ENCODE measurements at regions not wholly inside any gene's neighbourhood (a gene's known extent, or its start where the extent isn't known, plus 50 kb on each side); places are given as distances from the start of the nearest gene placed in this dataset.

DNA sequence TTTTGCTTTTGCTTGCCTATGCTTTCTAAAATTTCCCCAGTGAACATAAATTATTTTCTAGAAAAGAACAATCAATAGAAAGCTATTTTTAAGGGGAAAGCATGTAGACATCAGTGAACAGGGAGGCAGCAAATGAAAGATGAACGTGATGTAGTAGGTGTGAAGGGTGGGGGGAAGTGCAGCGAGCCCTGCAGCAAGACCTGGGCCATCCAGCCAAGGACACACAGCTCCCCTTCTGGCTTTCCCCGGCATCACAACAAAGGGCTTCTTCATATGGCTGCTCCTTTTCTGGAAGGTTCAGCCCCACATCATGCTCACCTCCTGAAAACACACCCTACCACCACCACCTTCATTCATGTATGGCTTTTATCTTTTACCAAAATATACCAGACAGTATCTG lies 109.2 kb upstream of the ETS2 start:
- TF ChIP-seq, protein P1, sequence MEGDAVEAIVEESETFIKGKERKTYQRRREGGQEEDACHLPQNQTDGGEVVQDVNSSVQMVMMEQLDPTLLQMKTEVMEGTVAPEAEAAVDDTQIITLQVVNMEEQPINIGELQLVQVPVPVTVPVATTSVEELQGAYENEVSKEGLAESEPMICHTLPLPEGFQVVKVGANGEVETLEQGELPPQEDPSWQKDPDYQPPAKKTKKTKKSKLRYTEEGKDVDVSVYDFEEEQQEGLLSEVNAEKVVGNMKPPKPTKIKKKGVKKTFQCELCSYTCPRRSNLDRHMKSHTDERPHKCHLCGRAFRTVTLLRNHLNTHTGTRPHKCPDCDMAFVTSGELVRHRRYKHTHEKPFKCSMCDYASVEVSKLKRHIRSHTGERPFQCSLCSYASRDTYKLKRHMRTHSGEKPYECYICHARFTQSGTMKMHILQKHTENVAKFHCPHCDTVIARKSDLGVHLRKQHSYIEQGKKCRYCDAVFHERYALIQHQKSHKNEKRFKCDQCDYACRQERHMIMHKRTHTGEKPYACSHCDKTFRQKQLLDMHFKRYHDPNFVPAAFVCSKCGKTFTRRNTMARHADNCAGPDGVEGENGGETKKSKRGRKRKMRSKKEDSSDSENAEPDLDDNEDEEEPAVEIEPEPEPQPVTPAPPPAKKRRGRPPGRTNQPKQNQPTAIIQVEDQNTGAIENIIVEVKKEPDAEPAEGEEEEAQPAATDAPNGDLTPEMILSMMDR (IDR thresholded peaks at IDR 0.05) = peak; percentile 6; the same call in 1 of the 2 replicates
- no peak for TF ChIP-seq ZFX (IDR thresholded peaks at IDR 0.05; ENCODE audit: borderline replicate concordance)
- H3K27ac ChIP-seq = no peak overlapping the region

DNA sequence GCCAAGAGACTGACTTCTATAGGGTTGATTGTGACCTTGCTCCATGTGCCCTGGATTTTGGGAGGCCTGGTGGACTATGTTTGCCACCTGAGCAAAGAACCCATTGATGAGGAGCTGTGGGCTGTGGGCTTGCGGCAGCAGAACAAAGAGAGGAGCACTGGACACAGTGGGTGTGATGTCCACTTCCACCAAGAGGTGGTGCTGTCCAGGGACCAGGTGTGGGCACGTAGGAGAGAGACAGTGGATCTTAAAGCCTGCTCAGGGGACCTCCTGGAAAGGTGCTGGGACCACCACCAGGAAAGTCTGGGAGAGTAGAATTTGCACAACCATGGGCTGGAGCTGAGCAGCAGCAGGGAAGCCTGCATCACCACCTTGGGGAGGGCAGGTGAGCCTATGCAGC lies 106.7 kb upstream of the ETS2 start:
- TF ChIP-seq, protein P1 (IDR thresholded peaks at IDR 0.05) = peak; percentile 61
- no peak for TF ChIP-seq ZFX (IDR thresholded peaks at IDR 0.05; ENCODE audit: borderline replicate concordance)
- no peak overlapping the region for H3K27ac ChIP-seq

DNA sequence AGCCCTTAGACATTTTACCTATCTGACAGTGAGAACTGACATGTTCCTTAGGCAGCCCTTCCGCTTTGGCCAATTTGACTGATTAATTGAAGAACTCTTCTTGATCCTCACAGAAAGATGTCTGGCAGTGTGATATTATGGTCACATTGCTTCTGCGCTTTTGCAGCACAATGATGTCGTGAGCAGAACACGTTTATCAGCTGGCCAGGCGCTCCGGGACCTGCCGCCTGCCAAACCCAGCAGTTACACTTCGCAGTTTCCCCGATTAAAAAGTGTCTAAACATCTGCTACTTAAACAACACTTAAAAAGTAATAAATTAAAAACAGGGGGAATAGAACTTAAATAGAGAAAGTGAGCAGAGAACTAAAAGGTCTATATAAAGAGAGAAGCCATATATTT lies 103.5 kb upstream of the ETS2 start:
- TF ChIP-seq ZFX (IDR thresholded peaks at IDR 0.05; ENCODE audit: borderline replicate concordance) = no peak
- no peak overlapping the region for H3K27ac ChIP-seq

DNA sequence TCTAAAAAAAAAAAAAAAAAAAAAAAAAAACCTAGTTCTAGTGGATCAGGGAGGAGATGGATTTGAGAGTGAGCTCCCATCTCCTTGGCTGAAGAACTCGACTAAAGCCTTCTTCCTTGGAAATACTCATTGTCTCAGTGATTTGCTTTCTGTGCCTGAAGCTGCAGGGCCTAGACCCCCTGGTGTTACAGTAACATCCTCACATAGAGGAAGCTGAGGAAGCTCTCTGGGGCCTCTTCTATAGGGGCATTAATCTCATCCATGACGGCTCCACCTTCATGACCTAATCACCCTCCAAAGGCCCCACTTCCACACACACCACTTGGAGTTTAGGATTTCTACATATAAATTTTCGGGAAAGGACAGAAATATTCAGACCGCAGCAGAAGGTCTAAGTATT lies 95.9 kb upstream of the ETS2 start:
- TF ChIP-seq, protein P1 (IDR thresholded peaks at IDR 0.05) = no peak
- no peak for TF ChIP-seq ZFX (IDR thresholded peaks at IDR 0.05; ENCODE audit: borderline replicate concordance)
- no peak overlapping the region for H3K27ac ChIP-seq

DNA sequence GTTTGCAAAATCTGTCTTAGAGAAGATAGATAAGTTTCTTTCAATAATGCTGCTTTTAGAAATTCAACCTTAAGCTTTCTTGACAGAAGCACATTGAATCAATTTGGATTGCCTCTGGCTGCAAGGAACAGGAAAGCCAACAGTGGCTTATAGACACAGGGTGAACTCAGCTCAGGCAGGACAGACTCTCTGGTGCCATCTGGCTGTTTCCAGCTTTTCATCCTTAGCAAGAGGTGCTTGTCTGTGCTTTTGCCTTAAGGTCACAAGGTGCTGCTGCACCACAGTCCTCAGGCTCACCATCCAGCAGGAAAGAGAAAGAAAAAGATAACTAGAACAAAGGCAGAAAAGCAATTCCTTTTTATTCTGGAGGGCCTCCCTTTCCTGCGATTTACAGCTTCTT lies 93.7 kb upstream of the ETS2 start:
- TF ChIP-seq, protein P1 (IDR thresholded peaks at IDR 0.05) = peak; percentile 63
- TF ChIP-seq ZFX (IDR thresholded peaks at IDR 0.05; ENCODE audit: borderline replicate concordance) = no peak
- H3K27ac ChIP-seq = no peak overlapping the region

DNA sequence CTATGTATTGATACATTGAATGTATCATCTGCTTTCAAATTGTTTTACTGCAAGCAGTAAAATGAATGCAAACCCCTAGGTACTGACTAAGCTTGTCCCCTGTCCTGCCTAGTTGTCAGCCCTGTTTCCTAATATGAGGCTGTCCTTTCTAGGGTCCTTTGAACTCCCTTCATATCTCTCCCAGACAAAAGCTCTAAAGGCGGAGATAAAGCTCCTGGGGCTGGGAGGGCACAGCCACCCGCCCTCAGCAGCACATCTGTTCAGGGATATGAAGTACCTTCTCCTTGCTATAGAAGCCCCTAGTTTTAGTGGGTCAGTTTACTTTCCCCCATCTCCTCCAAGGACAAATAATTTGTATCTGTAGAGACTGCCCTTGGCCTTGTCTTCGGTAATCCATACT lies 93.1 kb upstream of the ETS2 start:
- TF ChIP-seq ZFX (IDR thresholded peaks at IDR 0.05; ENCODE audit: borderline replicate concordance) = no peak
- TF ChIP-seq, protein P1 (IDR thresholded peaks at IDR 0.05) = no peak
- no peak overlapping the region for H3K27ac ChIP-seq

DNA sequence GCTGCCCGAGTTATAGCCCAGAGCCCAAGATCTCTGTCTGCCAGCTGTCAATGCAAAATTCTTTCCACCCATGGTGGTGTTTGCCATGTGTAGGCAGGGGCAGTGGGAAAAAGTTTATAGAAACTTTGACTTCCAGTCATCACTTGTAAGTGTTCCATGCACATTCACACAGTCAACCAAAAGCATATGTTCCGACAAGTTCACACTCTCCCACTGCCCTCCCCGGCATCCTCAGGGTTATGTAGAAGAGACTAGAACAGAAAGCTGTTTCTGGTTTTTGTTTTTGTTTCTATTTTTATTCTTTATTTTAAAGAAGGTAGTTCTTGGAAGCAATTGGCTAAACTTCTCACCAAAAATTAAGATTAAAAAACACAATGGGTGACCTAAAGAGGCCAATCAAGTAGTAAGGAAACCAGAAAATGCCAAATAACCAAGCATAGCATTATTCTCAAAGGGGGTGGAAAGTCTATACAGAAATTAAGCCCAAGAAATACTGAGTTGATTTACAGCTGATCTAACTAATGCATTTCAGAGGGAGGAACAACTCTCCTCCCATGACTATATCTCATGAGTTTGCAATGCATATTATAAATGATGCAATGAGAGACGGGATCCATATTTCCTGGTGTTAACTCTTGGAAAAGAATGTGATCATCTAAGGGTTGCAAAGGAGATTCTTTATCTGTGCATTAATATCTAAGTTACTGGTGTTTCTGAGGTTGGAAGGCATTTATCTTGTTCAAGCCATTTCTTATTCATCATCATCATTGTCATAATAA lies 91.5 kb upstream of the ETS2 start:
- TF ChIP-seq, protein P1 (IDR thresholded peaks at IDR 0.05) = no peak
- TF ChIP-seq ZFX (IDR thresholded peaks at IDR 0.05; ENCODE audit: borderline replicate concordance) = no peak
- H3K27ac ChIP-seq = no peak overlapping the region

DNA sequence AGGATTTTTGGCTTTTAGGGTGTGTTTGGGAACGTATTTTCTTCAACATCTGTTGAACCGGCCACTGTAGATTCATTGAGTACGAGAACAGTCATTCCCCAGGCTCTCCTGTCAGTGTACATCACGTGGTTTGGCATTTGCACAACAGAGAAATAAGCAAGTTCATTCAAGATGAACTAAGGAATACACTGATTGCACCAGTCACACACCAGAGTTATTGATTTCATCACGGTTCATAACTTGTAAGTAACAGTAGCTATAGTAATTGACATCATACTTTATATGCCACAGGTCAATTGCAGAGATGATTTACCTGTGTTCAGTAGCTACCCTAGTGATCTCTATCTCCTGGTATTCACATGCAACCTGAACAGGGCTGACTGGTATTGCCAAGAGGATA lies 90.7 kb upstream of the ETS2 start:
- TF ChIP-seq, protein P1 (IDR thresholded peaks at IDR 0.05) = no peak
- no peak for TF ChIP-seq ZFX (IDR thresholded peaks at IDR 0.05; ENCODE audit: borderline replicate concordance)
- no peak overlapping the region for H3K27ac ChIP-seq
